NCI-H748 (cell line): ENCODE measurements at regions not wholly inside any gene's neighbourhood (a gene's known extent, or its start where the extent isn't known, plus 50 kb on each side); places are given as distances from the start of the nearest gene placed in this dataset.
"Not testable (repeated sequence)": the region's sequence is repeated elsewhere in the genome, so short reads cannot be mapped to it uniquely, and the experiment has no call there.

Experiments
- DNase-seq: peaks from one replicate; lab custom pipeline; 2025; ENCODE audit not compliant: unreplicated experiment; lab: John Stamatoyannopoulos, UW

DNA sequence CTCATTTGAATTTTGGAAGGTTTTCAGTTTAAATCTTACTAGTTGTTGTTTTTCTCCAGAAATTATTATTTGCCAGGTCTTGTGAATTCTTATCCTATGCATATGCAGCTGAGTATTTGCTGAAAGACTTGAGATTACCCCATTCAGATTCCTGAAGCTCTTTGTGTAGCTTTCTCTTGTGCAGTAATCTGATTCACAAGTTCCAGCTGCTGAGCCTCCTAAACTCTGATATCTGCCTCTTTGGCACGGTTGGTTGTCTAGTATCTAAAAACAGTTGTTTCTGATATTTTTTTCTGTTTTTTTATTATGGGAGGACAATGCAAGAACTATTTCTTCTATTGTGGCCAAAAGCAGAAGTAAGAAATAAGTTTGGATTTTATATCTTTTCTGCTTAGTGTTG lies 863.9 kb upstream of the MANEA start:
- no peak for DNase-seq

DNA sequence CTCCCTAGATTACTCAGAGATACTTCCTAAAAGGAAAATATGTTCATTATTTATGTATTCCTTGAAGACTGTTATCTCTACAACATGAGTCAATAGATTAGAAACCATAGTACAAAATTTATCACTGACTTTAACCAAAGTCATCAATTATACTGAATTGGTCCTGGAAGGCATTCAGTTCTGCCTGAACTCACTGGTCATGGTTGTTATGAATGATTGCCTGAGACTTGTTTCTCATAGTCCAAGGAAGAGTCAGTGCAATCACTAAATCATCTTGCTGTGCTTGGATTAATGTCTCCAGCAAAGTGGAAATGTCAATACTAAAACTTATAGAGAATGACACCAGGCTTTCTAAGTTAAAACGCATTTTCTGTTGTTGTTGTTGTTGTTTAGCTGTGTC lies 878.6 kb upstream of the MANEA start:
- DNase-seq: no peak

DNA sequence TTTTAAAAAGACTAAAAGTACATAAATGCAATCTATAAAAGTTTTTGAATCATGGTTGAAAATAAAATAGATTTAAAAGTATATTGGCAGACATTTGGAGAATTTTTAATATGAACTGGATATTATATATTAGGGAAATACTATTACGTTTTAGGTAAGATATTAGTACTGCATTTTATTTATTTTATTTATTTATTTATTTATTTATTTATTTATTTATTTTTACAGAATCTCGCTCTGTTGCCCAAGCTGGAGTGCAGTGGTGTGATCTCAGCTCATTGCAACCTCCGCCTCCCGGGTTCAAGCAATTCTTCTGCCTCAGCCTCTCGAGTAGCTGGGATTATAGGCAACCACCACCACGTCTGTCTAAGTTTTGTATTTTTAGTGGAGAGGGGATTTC lies 890.1 kb upstream of the MANEA start:
- not testable (repeated sequence) for DNase-seq

DNA sequence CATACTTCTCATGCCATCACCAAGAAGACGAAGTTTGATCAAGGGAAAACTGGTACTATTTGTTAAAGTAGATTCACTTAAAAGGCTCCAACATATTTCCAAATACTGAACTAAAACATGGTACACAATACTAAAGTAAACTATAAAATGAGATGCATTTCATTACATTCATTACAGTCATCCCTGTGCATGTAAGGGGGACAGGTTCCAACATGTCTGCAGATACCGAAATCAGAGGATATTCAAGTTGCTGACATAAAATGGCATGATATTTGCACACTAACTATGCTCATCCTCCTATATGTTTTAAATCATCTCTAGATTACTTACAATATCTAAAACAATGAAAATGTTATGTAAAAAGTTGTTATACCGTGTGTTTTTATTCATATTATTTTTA lies 893.9 kb upstream of the MANEA start:
- DNase-seq: no peak

DNA sequence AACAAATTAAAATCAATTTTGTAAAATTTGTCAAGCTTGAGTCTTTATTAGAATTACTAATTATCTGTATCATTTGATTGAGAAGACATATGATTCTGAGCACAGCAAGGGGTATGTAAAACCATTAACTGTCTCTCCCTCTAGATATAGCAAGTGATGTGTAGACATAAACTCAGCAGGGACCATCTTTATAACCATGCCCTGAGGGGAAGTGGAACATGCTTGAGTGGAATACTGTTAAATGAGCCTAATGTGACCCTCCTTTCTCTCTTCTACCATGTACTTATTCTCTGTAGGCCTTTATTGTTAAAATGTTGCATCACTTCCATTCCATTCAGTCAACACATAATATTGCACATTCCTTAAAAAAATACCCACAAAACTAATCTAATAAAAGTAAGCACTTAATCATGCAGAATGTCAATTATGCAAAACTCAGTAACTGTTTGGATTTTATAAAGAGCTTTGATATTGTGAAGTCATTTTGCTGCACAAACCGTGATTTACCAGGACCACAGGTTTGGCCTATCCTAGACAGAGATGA lies 896.6 kb upstream of the MANEA start:
- DNase-seq: peak; percentile 61

DNA sequence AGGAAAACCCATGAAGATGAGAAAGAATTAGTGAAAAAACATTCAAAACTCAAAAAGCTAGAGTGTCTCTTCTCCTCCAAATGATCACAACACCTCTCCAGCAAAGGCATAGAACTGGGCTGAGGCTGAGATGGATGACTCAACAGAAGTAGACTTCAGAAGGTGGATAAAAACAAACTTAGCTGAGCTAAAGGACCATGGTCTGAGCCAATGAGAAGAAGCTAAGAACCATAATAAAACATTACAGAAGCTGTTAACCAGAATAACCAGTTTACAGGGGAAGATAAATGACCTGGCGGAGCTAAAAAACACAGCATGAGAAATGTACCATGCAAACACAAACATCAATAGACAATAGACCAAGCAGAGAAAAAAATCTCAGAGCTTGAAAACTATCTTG lies 904.1 kb upstream of the MANEA start:
- DNase-seq: peak; percentile 19

DNA sequence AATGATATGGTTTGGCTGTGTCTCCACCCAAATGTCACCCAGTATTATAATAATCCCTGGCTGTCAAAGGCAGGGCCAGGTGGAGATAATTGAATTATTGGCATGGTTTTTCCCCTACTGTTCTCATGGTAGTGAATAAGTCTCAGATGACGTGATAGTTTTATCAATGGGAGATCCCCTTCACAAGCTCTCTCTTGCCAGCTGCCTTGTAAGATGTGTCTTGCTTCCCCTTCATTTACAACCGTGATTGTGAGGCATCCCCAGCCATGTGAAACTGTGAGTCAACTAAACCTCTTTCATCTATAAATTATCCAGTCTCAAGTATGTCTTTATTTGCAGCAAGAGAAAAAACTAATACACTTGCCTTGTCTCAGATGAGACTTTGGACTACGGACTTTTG lies 907.3 kb upstream of the MANEA start:
- DNase-seq: no peak

DNA sequence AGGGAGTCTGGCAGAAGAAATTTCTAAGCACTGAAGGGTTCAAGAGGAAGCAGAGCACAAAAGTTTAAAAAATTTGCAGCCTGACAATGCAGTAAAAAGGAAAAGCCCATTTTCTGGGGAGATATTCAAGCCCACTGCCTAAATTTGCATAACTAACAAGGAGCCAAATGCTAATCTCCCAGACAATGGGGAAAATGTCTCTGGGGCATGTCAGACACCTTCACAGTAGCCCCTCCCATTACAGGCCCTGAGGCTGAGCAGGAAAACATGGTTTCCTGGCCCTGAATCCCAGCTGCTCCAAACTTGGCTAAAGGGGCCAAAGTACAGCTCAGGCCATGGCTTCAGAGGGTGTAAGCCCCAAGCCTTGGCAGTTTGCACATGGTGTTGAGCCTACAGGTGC lies 908.5 kb upstream of the MANEA start:
- no peak for DNase-seq

DNA sequence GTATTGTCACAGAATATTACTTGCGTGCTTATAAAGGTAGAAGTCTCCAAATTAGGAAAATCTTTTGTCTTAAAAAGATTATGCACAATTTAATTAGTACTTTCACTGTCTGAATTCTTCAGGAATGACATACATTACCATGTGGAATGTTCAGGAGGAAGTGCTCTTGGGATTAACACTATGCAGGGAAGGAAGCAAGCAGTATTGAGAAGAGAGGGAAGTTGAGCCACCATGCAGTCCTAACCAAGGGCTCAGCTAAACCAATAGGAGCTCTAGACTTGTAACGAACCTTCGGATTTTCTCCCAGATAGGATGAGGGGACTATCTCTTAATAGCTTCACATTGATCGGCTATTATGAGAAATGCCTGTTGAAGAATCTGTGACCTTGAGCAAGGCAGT lies 918.4 kb upstream of the MANEA start:
- no peak for DNase-seq

DNA sequence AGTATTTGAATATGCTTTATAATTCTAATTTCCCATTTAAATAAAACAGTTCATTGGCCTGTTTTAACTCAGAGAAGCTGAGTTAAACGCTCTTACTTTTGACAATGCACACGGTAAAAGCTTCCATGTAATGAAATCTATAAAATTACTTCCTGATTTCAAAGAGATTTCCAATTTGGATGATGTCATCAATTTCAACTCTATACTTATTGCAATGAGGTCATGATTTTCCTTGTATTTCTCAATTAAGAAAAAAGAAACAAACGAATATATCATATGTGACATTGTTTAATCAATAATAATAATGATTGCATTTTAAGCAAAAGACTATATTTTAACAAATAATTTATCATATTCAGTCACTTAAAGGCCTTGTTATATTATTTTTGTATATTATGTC lies 926.1 kb upstream of the MANEA start:
- DNase-seq: no peak

DNA sequence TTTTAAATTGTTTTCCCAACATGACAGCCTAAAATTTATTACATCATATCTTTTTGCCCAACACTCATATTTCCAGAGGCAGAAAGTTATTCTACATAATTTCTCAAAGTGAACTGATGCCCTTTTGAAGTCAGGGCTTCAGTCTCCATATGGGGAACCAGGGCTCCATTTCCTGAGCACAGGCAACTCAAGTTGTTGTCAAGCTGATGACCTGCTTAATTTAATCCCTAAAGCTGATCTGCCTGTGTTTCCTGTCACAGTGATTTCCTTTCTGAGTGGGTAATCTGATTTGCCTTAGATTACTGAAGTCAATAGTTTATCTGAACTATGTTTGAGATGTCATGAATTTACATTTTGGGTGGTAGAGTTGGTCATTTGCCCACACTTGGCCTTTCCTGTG lies 932.1 kb upstream of the MANEA start:
- DNase-seq: no peak

DNA sequence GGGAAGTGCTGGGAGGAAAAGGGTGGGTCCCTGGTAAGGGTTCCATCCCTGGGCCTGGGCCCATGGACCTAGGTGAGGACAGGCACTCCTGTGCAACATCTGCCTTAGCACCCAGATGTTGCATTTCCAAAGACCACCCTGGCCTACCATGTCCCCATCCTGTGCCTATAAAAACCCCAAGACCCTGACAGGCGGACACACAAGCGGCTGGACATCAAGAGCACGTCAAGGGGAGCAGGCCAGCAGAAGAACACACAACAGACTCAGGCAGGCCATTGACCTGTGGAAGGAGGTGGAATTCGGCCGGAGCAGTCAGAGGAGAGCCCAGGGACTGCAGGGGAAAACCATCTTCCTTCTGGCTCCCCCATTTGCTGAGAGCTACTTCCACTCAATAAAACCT lies 937.8 kb upstream of the MANEA start:
- no peak for DNase-seq

DNA sequence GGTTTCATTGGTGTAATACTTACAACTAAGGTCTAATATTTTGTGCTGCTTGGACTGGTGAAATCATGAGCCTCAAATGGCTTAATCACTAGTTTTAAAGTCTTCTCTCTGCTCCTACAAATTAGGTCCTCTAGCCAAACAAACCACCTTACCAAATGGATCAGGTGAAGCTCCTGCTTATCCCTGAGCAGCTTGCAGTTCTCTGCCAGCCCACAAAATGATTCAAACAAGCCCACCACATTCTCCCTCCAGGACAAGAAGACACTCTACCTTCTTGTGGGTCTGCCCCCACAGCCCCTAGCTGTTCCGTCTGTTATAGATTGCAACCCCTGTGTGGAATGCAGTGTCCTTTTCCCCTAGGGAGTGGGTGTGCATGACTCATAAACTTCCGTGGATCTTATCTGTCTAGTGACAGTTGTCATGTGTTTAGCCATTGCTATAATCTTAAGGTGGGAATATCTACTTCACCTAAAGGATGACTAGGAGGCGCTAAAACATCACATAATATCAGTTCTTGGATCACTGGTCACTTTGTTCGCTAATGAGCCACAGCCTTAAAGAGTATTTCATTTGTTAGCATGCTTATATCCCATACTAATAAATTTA lies 940.5 kb upstream of the MANEA start:
- peak; percentile 71 for DNase-seq

DNA sequence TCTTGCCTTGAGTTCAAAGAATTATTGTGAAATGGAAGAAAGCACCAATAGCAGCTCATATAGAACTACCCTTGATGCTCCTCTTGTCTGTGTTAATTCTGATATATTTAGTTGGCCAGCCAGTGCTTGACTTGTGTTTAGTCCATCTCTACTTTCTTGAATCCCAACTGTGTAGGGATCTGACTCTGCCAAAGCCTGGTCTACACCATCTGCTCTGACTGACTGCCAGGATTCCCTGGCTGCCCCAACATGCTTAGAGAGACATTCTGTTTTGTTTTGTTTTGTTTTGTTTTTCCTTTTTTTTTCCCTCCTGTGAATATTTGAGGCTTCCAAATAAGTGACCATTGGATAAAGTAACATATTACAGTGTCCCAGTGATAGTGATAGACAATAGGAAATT lies 953.7 kb upstream of the MANEA start:
- no peak for DNase-seq

DNA sequence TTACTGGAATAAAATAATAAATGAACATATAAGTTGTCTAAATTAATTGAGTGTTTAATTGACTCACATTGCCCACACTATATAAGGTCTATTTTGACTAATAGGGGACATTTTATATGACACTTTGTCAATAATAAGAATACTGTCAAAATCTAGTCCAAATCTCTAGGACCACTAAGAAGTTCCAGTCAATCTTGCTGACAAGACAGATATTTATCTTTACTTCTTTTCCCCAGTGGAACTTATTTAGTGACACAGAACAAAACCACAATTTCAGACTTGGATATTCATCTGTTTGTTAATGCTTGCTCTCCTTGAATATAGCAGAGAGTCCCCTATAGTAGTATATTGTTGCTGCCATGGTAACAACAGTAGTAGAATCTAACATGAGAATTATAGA lies 954.6 kb upstream of the MANEA start:
- no peak for DNase-seq

DNA sequence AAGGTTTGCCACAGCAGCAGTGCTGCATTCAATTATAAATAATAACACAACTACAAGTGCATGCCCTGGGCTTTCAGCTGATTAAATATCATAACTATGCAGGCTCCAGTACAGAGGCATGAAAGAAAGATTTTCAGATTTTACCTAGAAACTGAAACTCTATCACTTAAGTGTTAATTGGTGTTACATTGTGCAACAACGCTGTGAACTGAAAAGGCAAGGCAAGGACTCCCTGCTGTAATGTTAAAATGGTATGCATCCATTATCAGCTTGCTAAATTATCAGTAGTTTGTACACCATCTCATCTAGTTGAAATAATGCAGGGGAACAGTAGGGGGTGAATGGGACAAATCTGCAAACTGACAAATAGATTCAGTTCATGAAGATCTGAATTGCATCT lies 976.7 kb upstream of the MANEA start:
- DNase-seq: peak; percentile 41

DNA sequence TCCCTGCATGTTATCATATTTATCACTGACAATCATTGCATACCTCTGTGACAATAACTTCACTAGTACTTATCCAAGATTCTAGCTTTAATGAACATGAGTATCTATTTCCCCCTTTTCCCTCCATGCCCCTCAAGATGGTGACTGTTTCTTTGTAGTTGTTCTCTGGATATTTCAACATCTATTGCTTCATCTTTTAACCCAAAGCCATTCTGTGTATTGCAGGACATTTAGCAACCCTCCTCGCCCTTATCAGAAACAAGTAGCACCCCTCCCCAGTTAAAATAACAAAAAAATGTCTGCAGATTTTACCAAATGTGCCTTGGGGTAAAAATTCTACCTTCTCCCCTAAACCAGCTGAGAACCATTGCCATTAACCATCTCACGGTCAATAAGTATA lies 979.8 kb upstream of the MANEA start:
- DNase-seq: no peak

DNA sequence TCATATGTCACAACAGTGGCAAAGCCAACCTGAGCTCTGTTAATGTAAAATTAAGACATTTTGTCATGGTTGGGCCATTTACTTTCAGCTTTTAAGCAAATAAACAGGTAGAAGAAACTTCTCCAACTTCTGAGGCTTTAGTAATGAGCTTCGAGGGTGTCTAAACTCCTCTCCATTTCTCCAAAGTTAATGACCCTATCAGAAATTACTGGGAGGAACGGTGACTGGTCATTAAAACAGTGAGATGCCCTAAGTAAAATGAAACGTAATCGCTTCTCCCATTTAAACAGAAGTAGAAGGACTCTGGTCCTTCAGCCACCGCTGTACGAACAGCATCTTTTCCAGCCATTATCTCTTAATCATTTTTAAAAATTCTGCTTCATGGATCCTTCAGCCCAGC lies 986.9 kb upstream of the MANEA start:
- no peak for DNase-seq

DNA sequence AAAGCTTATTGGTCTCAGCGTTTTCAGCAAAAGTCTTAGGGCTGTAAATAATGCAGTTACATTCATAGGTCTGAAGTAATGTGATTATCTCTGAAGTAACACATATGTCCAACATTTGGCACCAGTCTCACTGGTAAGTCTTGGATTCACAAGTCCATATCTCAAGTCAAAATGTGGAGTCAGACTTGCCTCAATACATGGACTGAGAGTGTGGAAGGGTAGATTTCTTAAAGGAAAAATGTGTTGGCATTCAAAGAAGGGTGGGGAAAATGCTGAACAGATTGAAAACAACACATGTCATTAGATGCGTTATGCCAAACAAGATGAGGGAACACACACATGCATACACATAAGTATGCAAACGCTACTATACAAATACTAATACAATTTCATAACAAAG lies 989.0 kb upstream of the MANEA start:
- DNase-seq: no peak

DNA sequence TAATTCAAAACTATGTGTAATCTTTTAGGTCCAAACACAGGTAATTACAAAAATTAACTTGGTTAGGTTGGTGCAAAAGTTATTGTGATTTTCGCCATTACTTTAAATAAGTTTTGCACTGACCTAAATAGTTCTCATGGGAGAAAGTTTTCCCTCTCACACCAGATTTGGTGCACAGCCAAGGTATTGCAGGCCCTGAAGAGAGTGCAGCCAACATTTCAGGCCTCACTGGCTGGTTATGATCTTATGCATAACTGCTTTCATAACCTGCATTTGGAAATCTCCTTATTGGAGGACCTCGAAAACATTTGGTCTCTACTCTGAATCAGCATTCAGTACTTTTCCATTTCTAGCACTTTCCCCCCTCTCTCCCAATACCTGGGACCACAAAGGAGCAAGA lies 993.1 kb upstream of the MANEA start:
- no peak for DNase-seq

DNA sequence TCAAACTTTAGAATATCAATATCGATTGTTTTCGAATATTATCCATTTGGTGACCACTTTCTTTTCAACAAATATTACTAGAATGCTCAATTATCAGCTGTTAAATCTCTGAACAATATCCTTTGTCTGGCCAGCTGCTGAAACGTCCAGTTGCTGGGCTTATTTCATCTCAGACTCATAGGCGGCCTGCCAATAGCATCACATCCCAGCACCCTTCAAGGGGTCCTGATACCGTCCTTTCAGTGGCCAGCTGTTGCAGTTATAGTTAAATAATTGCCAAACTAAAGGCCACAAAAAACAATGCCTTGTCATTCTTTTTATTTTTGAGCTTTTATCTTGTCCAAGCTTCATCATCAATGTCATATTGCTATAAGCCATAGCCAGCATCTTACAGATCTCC lies 1006.8 kb upstream of the MANEA start:
- DNase-seq: no peak

DNA sequence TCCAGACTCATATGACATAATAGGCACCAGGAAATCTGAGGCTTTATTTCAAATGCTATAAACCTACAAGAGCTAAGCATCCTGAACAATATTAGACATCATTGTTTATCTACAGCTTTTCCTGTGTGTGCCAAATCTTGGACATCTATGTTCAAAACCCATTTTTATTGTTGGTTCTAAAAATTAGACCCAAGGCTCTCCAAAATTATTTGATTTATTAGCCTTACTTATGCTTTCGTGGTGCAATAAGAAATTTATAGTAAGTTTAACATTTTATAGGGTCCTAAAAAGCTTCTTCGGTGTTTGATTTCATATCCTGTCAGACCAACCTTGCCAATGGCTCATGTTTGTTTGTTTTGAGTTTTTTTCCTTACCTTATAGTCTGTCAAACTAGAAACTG lies 1014.5 kb upstream of the MANEA start:
- DNase-seq: no peak

DNA sequence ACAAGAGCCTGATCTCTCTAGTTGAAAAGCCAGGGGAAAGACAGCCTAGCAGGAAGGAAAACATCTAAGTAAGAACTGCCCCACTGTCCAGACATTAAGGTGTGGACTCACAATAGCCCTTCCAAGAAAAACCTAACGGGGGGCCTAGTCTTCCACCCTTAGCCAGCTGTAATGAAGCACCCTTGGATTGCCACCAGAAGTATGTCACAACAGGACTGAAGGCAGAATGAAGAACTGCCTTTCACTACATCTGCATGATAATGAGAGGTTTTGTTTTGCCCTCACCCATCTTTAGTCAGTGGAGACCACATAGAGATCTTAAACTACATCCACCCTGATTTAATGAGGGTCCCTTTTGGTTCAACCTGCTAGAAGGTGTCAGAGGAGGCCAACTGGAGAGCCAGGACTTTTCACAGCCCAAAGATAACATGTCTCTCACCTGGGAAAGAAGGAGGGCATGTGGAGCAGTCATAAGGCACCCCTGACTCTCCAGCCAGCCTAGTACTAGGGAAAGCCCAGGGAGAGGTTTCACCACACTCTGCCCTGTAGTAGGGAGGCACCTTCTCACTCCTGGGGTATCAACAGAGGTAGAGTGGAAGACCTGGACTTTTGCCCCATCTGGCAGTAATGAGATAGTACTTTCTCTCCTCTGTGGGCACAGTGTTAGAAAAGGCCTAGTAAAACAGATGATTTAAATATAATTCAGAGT lies 1017.4 kb upstream of the MANEA start:
- no peak for DNase-seq
